KMS-11 (cell line): ENCODE measurements at regions not wholly inside any gene's neighbourhood (a gene's known extent, or its start where the extent isn't known, plus 50 kb on each side); places are given as distances from the start of the nearest gene placed in this dataset.

Experiments
- H2AFZ ChIP-seq: fragments of 200-600 bp; sonication (generic); 2 replicates; pipeline ENCODE4 v1.6.1; 2016; ENCODE audit warnings: antibody characterized with exemption, mixed run types, low read depth
- H3K27ac ChIP-seq: fragments of 200-600 bp; sonication (generic); 2 replicates; pipeline ENCODE4 v1.6.1; 2016; ENCODE audit warnings: mild to moderate bottlenecking, mixed run types
- H3K27me3 ChIP-seq: fragments of 200-600 bp; sonication (generic); 2 replicates; pipeline ENCODE4 v1.6.1; 2017; ENCODE audit warnings: mild to moderate bottlenecking, low read depth, mixed run types, moderate library complexity; ENCODE audit not compliant: insufficient read depth
- H3K36me3 ChIP-seq: fragments of 200-600 bp; sonication (generic); 2 replicates; pipeline ENCODE4 v1.6.1; 2017; ENCODE audit warnings: mild to moderate bottlenecking, mixed run types; ENCODE audit not compliant: insufficient read depth
- H3K4me1 ChIP-seq: fragments of 200-600 bp; sonication (generic); 2 replicates; pipeline ENCODE4 v1.6.1; 2016; ENCODE audit warnings: mild to moderate bottlenecking, low read depth, mixed run types; ENCODE audit not compliant: poor library complexity, severe bottlenecking
- H3K4me2 ChIP-seq: fragments of 200-600 bp; sonication (generic); 2 replicates; pipeline ENCODE4 v1.7.0; 2016; ENCODE audit warnings: mild to moderate bottlenecking, mixed run types
- H3K4me3 ChIP-seq: fragments of 200-600 bp; sonication (generic); IDR thresholded peaks from 2 replicates; pipeline ENCODE4 v1.6.1; 2017; ENCODE audit warnings: low read depth, low read length, mixed read lengths; ENCODE audit not compliant: insufficient read depth
- H3K79me2 ChIP-seq: fragments of 200-600 bp; sonication (generic); 2 replicates; pipeline ENCODE4 v1.6.1; 2016; ENCODE audit warnings: low read depth, mixed run types; ENCODE audit not compliant: insufficient read depth
- H3K9ac ChIP-seq: fragments of 200-600 bp; sonication (generic); 2 replicates; pipeline ENCODE4 v1.6.1; 2016; ENCODE audit warnings: mild to moderate bottlenecking, mixed run types
- H4K20me1 ChIP-seq: fragments of 200-600 bp; sonication (generic); 2 replicates; pipeline ENCODE4 v1.6.1; 2016; ENCODE audit warnings: mild to moderate bottlenecking, mixed run types; ENCODE audit not compliant: insufficient read depth
- CTCF ChIP-seq: fragments of 200-600 bp; sonication (generic); conservative IDR thresholded peaks from 2 replicates; pipeline ENCODE4 v1.6.1; 2017; ENCODE audit warnings: low read depth, mild to moderate bottlenecking, antibody characterized with exemption, low read length, moderate library complexity, mixed read lengths

GRCh38 chr2:133887676-133888040 is 319.4 kb upstream of the NCKAP5 start:
- no peaks in the 10 kb centered on the region for H4K20me1 ChIP-seq
- H3K4me3 ChIP-seq = no peak overlapping the region
- no peak overlapping the region for H3K27ac ChIP-seq
- no peaks in the 10 kb centered on the region for H3K4me1 ChIP-seq
- H3K4me2 ChIP-seq = no peak overlapping the region
- H3K36me3 ChIP-seq = no peaks in the 10 kb centered on the region
- H3K79me2 ChIP-seq = no peaks in the 10 kb centered on the region
- no peak overlapping the region for H3K9ac ChIP-seq
- TF ChIP-seq CTCF = no peak
- no peaks in the 10 kb centered on the region for H3K27me3 ChIP-seq
- no peak overlapping the region for H2AFZ ChIP-seq

GRCh38 chr2:133888107-133888506 is 319.8 kb upstream of the NCKAP5 start:
- H3K4me1 ChIP-seq = no peaks in the 10 kb centered on the region
- H3K27ac ChIP-seq = no peak overlapping the region

GRCh38 chr2:133888621-133889219 is 320.5 kb upstream of the NCKAP5 start:
- no peaks in the 10 kb centered on the region for H3K27me3 ChIP-seq
- no peaks in the 10 kb centered on the region for H3K79me2 ChIP-seq
- TF ChIP-seq CTCF = no peak
- no peak overlapping the region for H2AFZ ChIP-seq
- H3K36me3 ChIP-seq = no peaks in the 10 kb centered on the region
- no peak overlapping the region for H3K27ac ChIP-seq
- no peaks in the 10 kb centered on the region for H4K20me1 ChIP-seq
- H3K4me1 ChIP-seq = no peaks in the 10 kb centered on the region
- H3K4me2 ChIP-seq = no peak overlapping the region
- H3K4me3 ChIP-seq = no peak overlapping the region
- H3K9ac ChIP-seq = no peak overlapping the region

More at GRCh38 chr2:133888107-133888506, 319.8 kb upstream of the NCKAP5 start:
- H3K4me2 ChIP-seq = no peak overlapping the region
- TF ChIP-seq CTCF = no peak
- H3K4me3 ChIP-seq = no peak overlapping the region
- H4K20me1 ChIP-seq = no peaks in the 10 kb centered on the region
- H2AFZ ChIP-seq = no peak overlapping the region
- H3K79me2 ChIP-seq = no peaks in the 10 kb centered on the region
- H3K36me3 ChIP-seq = no peaks in the 10 kb centered on the region
- H3K9ac ChIP-seq = no peak overlapping the region
- H3K27me3 ChIP-seq = no peaks in the 10 kb centered on the region

- TF ChIP-seq CTCF = no peak
- H3K4me1 ChIP-seq = no peaks in the 10 kb centered on the region
Measured at GRCh38 chr2:133892352-133892913, 324.2 kb upstream of the NCKAP5 start.

More at GRCh38 chr2:133892352-133892913, 324.2 kb upstream of the NCKAP5 start:
- no peak overlapping the region for H3K9ac ChIP-seq
- no peaks in the 10 kb centered on the region for H3K36me3 ChIP-seq
- H3K4me3 ChIP-seq = no peak overlapping the region
- H2AFZ ChIP-seq = no peak overlapping the region
- no peaks in the 10 kb centered on the region for H3K79me2 ChIP-seq
- H3K4me2 ChIP-seq = no peak overlapping the region
- H3K27ac ChIP-seq = no peak overlapping the region
- no peaks in the 10 kb centered on the region for H3K27me3 ChIP-seq
- no peaks in the 10 kb centered on the region for H4K20me1 ChIP-seq
